ENCODE measurements at regions not wholly inside any gene's neighbourhood (a gene's known extent, or its start where the extent isn't known, plus 50 kb on each side); places are given as distances from the start of the nearest gene placed in this dataset.

DNA sequence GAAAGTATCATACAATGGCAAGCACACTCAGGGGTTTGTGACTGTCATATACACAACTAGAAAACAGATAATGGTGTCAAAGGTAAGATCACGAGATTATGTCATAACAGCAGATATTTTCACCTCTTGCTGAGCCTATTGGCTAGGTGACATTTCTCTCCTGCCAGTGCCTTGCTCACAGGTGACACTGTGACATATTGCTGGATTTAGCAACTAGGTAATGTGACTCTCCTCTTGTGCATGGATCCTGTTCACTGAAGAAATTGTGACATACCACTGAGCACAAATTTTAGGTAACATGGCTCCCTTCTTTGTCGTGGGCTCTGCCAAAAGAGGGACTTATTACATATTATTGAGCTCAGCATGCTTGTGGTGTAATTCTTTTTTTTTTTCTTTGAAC lies 842.0 kb upstream of the TSPY4 start:
- Mint-ChIP-seq H3K9me3 (ENCODE audit: insufficient read depth) (no peaks in the 10 kb centered on the region), H3K4me1 (no peaks in the 10 kb centered on the region), H3K27ac (no peak overlapping the region), H3K4me3 (no peak overlapping the region), H3K27me3 (no peaks in the 10 kb centered on the region)
- ChIA-PET CTCF (no interaction called here), POLR2A (no interaction called here)
- no peak for ATAC-seq (ENCODE audit: low read depth)
- Histone ChIP-seq H3K36me3 (replicated peaks in 1 of 2; ENCODE audit: control extremely low read depth in 1 of 2, control insufficient read depth in 1 of 2, extremely low read depth in 1 of 2, insufficient read depth in 2 of 2, low read length in 1 of 2) (no peaks in the 10 kb centered on the region), H3K4me3 (ENCODE audit: control extremely low read depth in 1 of 5, extremely low read depth in 1 of 5, insufficient read depth in 1 of 5, low read depth in 2 of 5, low read length in 4 of 5) (no peak overlapping the region), H3K9ac (ENCODE audit: low read length) (no peak overlapping the region), H3K9me3 (ENCODE audit: control extremely low read depth in 1 of 3, control insufficient read depth in 2 of 3, insufficient read depth in 1 of 3, low read length in 2 of 3) (no peaks in the 10 kb centered on the region), H4K20me1 (ENCODE audit: control insufficient read depth, insufficient read depth, low read length, poor library complexity, severe bottlenecking) (no peaks in the 10 kb centered on the region), H2AFZ (ENCODE audit: insufficient read depth, low read depth, low read length, poor library complexity, severe bottlenecking) (no peak overlapping the region), H3K27me3 (replicated peaks in 1 of 4; ENCODE audit: control extremely low read depth in 1 of 4, control insufficient read depth in 3 of 4, insufficient read depth in 4 of 4, low read length in 3 of 4) (no peaks in the 10 kb centered on the region), H3K4me1 (ENCODE audit: control insufficient read depth in 2 of 2, insufficient read depth in 2 of 2, low read length in 2 of 2) (no peaks in the 10 kb centered on the region), H3K79me2 (ENCODE audit: control insufficient read depth, insufficient read depth, low read length) (no peaks in the 10 kb centered on the region), H3K27ac (ENCODE audit: low read length in 2 of 2) (no peak overlapping the region), H3K4me2 (replicated peaks; ENCODE audit: low read depth, low read length, poor library complexity, severe bottlenecking) (no peak overlapping the region)
- no CpG with 5 or more reads among the region's 2 CpGs for WGBS (ENCODE audit: insufficient coverage)
- DNase-seq: no peak
- TF ChIP-seq, protein P1, sequence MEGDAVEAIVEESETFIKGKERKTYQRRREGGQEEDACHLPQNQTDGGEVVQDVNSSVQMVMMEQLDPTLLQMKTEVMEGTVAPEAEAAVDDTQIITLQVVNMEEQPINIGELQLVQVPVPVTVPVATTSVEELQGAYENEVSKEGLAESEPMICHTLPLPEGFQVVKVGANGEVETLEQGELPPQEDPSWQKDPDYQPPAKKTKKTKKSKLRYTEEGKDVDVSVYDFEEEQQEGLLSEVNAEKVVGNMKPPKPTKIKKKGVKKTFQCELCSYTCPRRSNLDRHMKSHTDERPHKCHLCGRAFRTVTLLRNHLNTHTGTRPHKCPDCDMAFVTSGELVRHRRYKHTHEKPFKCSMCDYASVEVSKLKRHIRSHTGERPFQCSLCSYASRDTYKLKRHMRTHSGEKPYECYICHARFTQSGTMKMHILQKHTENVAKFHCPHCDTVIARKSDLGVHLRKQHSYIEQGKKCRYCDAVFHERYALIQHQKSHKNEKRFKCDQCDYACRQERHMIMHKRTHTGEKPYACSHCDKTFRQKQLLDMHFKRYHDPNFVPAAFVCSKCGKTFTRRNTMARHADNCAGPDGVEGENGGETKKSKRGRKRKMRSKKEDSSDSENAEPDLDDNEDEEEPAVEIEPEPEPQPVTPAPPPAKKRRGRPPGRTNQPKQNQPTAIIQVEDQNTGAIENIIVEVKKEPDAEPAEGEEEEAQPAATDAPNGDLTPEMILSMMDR (IDR thresholded peaks at IDR 0.05): no peak
- TF ChIP-seq EZH2 (IDR thresholded peaks at IDR 0.05; ENCODE audit: borderline replicate concordance, insufficient read depth, low read depth, low read length, poor library complexity, severe bottlenecking): no peak
- intact Hi-C loops (cut with micrococcal nuclease): no loop called here

DNA sequence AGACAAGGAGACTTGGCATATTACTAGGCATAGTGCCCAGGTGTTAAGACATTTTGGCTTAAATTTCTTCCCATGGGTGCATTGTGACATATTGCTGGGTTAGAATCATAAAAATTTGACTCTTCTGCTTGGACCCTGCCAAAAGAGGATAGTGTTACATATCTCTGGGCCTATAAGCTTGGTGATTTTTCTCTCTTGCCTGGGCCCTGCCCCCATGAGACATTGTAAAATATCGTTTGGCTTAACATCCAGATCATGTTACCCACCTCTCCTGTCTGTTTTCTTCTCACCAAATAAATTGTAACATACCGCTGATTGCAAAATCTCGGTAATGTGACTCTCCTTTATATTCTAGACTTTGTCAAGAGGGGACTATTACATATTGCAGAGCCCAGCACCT lies 836.4 kb upstream of the TSPY4 start:
- Histone ChIP-seq H2AFZ (ENCODE audit: insufficient read depth, low read depth, low read length, poor library complexity, severe bottlenecking) (no peak overlapping the region), H4K20me1 (ENCODE audit: control insufficient read depth, insufficient read depth, low read length, poor library complexity, severe bottlenecking) (no peaks in the 10 kb centered on the region), H3K27me3 (replicated peaks in 1 of 4; ENCODE audit: control extremely low read depth in 1 of 4, control insufficient read depth in 3 of 4, insufficient read depth in 4 of 4, low read length in 3 of 4) (no peaks in the 10 kb centered on the region), H3K79me2 (ENCODE audit: control insufficient read depth, insufficient read depth, low read length) (no peaks in the 10 kb centered on the region), H3K27ac (ENCODE audit: low read length in 2 of 2) (no peak overlapping the region), H3K4me3 (ENCODE audit: control extremely low read depth in 1 of 5, extremely low read depth in 1 of 5, insufficient read depth in 1 of 5, low read depth in 2 of 5, low read length in 4 of 5) (no peak overlapping the region), H3K9me3 (ENCODE audit: control extremely low read depth in 1 of 3, control insufficient read depth in 2 of 3, insufficient read depth in 1 of 3, low read length in 2 of 3) (no peaks in the 10 kb centered on the region), H3K4me2 (replicated peaks; ENCODE audit: low read depth, low read length, poor library complexity, severe bottlenecking) (no peak overlapping the region), H3K36me3 (replicated peaks in 1 of 2; ENCODE audit: control extremely low read depth in 1 of 2, control insufficient read depth in 1 of 2, extremely low read depth in 1 of 2, insufficient read depth in 2 of 2, low read length in 1 of 2) (no peaks in the 10 kb centered on the region), H3K9ac (ENCODE audit: low read length) (no peak overlapping the region), H3K4me1 (ENCODE audit: control insufficient read depth in 2 of 2, insufficient read depth in 2 of 2, low read length in 2 of 2) (no peaks in the 10 kb centered on the region)
- CTCF ChIA-PET: no interaction called here
- no peak for DNase-seq
- TF ChIP-seq, protein P1 (IDR thresholded peaks at IDR 0.05): no peak
- TF ChIP-seq EZH2 (IDR thresholded peaks at IDR 0.05; ENCODE audit: borderline replicate concordance, insufficient read depth, low read depth, low read length, poor library complexity, severe bottlenecking): no peak
- POLR2A ChIA-PET: no interaction called here
- WGBS (ENCODE audit: insufficient coverage): no CpG with 5 or more reads among the region's 3 CpGs
- H3K27ac Mint-ChIP-seq: no peak overlapping the region
- no peaks in the 10 kb centered on the region for H3K4me1 Mint-ChIP-seq
- no peaks in the 10 kb centered on the region for H3K9me3 Mint-ChIP-seq (ENCODE audit: insufficient read depth)
- no peaks in the 10 kb centered on the region for H3K27me3 Mint-ChIP-seq
- intact Hi-C loops (cut with micrococcal nuclease): no loop called here
- no peak for ATAC-seq (ENCODE audit: low read depth)
- H3K4me3 Mint-ChIP-seq: no peak overlapping the region
